C4-2B (cell line): ENCODE measurements at regions not wholly inside any gene's neighbourhood (a gene's known extent, or its start where the extent isn't known, plus 50 kb on each side); places are given as distances from the start of the nearest gene placed in this dataset.
A peak's percentile ranks its signal among the peaks of the same experiment; 100 is the strongest.
"Not testable (repeated sequence)": the region's sequence is repeated elsewhere in the genome, so short reads cannot be mapped to it uniquely, and the experiment has no call there.

Experiments
- H3K27ac ChIP-seq: fragments of 450-650 bp; 2 replicates; pipeline ENCODE4 v1.5.1; 2017
- TF ChIP-seq, protein P1 (sequence below): fragments of 450-650 bp; conservative IDR thresholded peaks from 2 replicates; pipeline ENCODE4 v1.5.1; 2017; ENCODE audit warnings: mild to moderate bottlenecking

DNA sequence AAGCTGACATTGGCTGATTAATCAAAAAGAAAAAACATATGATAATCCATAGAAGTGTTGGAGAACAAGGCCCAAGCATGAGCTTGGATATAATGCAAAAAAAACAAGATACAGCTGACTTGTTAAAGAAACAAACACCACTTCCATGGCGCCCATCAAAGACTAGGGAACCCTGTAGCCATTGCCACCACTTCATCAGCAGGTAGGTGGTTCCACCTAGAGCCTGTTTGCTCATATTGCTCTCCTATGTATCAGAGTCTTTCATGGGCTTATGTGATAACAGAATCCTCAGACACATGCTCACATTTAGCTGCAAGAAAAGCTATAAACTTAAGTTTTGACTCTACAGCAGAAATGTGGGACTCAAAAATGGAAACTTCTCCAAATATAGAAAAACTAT is 2179.9 kb downstream of the EPHA3 start:
- TF ChIP-seq, protein P1, sequence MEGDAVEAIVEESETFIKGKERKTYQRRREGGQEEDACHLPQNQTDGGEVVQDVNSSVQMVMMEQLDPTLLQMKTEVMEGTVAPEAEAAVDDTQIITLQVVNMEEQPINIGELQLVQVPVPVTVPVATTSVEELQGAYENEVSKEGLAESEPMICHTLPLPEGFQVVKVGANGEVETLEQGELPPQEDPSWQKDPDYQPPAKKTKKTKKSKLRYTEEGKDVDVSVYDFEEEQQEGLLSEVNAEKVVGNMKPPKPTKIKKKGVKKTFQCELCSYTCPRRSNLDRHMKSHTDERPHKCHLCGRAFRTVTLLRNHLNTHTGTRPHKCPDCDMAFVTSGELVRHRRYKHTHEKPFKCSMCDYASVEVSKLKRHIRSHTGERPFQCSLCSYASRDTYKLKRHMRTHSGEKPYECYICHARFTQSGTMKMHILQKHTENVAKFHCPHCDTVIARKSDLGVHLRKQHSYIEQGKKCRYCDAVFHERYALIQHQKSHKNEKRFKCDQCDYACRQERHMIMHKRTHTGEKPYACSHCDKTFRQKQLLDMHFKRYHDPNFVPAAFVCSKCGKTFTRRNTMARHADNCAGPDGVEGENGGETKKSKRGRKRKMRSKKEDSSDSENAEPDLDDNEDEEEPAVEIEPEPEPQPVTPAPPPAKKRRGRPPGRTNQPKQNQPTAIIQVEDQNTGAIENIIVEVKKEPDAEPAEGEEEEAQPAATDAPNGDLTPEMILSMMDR: peak; percentile 13; the same call in 1 of the 2 replicates

DNA sequence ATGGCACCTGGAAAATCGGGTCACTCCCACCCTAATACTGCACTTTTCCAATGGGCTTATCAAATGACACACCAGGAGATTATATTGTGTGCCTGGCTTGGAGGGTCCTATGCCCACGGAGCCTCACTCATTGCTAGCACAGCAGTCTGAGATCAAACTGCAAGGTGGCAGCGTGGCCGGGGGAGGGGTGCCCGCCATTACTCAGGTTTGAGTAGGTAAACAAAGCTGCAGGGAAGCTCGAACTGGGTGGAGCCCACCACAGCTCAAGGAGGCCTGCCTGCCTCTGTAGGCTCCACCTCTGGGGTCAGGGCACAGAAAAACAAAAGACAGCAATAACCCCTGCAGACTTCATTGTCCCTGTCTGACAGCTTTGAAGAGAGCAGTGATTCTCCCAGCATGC is 2184.0 kb downstream of the EPHA3 start:
- not testable (repeated sequence) for H3K27ac ChIP-seq

More for the DNA sequence above, 2179.9 kb downstream of the EPHA3 start:
- not testable (repeated sequence) for H3K27ac ChIP-seq
